Keratinocyte (primary cell): ENCODE measurements at regions not wholly inside any gene's neighbourhood (a gene's known extent, or its start where the extent isn't known, plus 50 kb on each side); places are given as distances from the start of the nearest gene placed in this dataset.

Source experiments
- DNase-seq: peaks from one replicate; pipeline ENCODE4 v3.0.0-alpha.2; 2011; ENCODE audit warnings: low read depth, missing footprints, low spot score
- FAIRE-seq: peaks from 2 replicates; lab custom pipeline; 2011; peaks lifted over from hg19 to GRCh38; lab: Jason Lieb, UNC
- H2AFZ ChIP-seq: 2 replicates; pipeline ENCODE4 v1.6.0; 2012; ENCODE audit warnings: low read length, control low read depth, inconsistent platforms; ENCODE audit not compliant: control insufficient read depth
- H3K27ac ChIP-seq: 2 replicates; pipeline ENCODE4 v1.5.1; 2011; ENCODE audit warnings: low read length; ENCODE audit not compliant: control insufficient read depth, insufficient read depth
- H3K27me3 ChIP-seq: 3 replicates; pipeline ENCODE4 v1.6.0; 2011; ENCODE audit warnings: low read length; ENCODE audit not compliant: control insufficient read depth, insufficient read depth; ENCODE audit errors: extremely low read depth
- H3K36me3 ChIP-seq, 2 experiments: 2 replicates in 1 of 2; 3 replicates in 1 of 2; pipeline ENCODE4 v1.5.1; 2011; ENCODE audit warnings: low read length in 2 of 2, mild to moderate bottlenecking in 1 of 2; ENCODE audit not compliant: control insufficient read depth in 2 of 2, insufficient read depth in 2 of 2; ENCODE audit errors: extremely low read depth in 1 of 2
- H3K4me1 ChIP-seq: 3 replicates; pipeline ENCODE4 v1.5.1; 2011; ENCODE audit warnings: low read length; ENCODE audit not compliant: control insufficient read depth, insufficient read depth; ENCODE audit errors: extremely low read depth
- H3K4me2 ChIP-seq: 3 replicates; pipeline ENCODE4 v1.6.0; 2011; ENCODE audit warnings: low read depth, low read length; ENCODE audit not compliant: control insufficient read depth, insufficient read depth; ENCODE audit errors: extremely low read depth
- H3K4me3 ChIP-seq, 3 experiments: fragments of 200-600 bp in 1 of 3; sonication (generic) in 1 of 3; 2 replicates in 2 of 3; 3 replicates in 1 of 3; pipeline ENCODE4 v1.5.1; 2011 to 2016; ENCODE audit warnings: low read length in 3 of 3, mild to moderate bottlenecking in 3 of 3, control low read depth in 2 of 3, inconsistent platforms in 1 of 3, low read depth in 1 of 3, mixed read lengths in 1 of 3, mixed run types in 1 of 3, moderate library complexity in 1 of 3; ENCODE audit not compliant: control insufficient read depth in 2 of 3, insufficient read depth in 2 of 3; ENCODE audit errors: extremely low read depth in 1 of 3
- H3K79me2 ChIP-seq: 2 replicates; pipeline ENCODE4 v1.6.0; 2012; ENCODE audit warnings: low read length; ENCODE audit not compliant: control insufficient read depth, insufficient read depth
- H3K9ac ChIP-seq: 3 replicates; pipeline ENCODE4 v1.6.0; 2011; ENCODE audit warnings: low read length; ENCODE audit not compliant: control insufficient read depth, insufficient read depth; ENCODE audit errors: extremely low read depth
- H3K9me1 ChIP-seq: 3 replicates; pipeline ENCODE4 v1.6.0; 2011; ENCODE audit warnings: low read length; ENCODE audit not compliant: control insufficient read depth, insufficient read depth; ENCODE audit errors: extremely low read depth
- H3K9me3 ChIP-seq: 2 replicates; pipeline ENCODE4 v1.5.1; 2012; ENCODE audit warnings: low read depth, low read length; ENCODE audit not compliant: control insufficient read depth
- H4K20me1 ChIP-seq: 3 replicates; pipeline ENCODE4 v1.6.0; 2011; ENCODE audit warnings: low read length; ENCODE audit not compliant: control insufficient read depth, insufficient read depth; ENCODE audit errors: extremely low read depth
- EZH2 ChIP-seq: IDR thresholded peaks from one replicate; pipeline ENCODE4 v1.6.1; 2012; ENCODE audit warnings: inconsistent platforms, mild to moderate bottlenecking, low read length, moderate library complexity
- dilution Hi-C: fragments of 300-500 bp; cut with MboI; formaldehyde crosslinking; loops from one replicate; pipeline ENCODE4 v1.7.0; 2020; ENCODE audit warnings: low sequenced_read_pairs; ENCODE audit not compliant: extremely low pct_ligation_motif_present
- TF ChIP-seq, protein P1 (sequence below), 3 experiments: IDR thresholded peaks in 1 of 3; conservative IDR thresholded peaks in 1 of 3; optimal IDR thresholded peaks in 1 of 3; 2 replicates in 2 of 3; 3 replicates in 1 of 3; pipeline versions ENCODE3 to v1.5.1; 2011; ENCODE audit warnings: low read length in 3 of 3, mild to moderate bottlenecking in 3 of 3, moderate library complexity in 2 of 3, control low read depth in 1 of 3, inconsistent platforms in 1 of 3; ENCODE audit not compliant: insufficient read depth in 2 of 3; ENCODE audit errors: extremely low read depth in 1 of 3

DNA sequence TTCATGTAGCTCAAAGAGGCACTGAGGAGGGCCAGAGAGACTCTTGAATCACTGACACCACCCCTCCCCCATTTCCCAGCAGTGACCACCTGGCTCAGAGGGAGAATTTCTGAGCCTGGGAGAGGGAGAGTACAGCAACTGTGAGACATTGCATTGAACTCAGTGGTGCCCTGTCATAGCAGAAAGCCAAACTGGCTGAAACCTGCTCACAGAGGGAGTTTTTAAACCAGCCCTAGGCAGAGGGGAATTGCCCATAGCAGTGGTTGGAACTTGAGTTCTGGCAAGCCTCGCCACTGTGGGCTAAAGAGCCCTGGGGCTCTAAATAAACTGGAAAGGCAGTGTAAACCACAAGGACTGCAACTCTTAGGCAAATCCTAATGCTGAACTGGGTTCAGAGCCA is 243.1 kb downstream of the ADCYAP1 start:
- DNase-seq (no peak), FAIRE-seq (no peak)
- TF ChIP-seq, protein P1, sequence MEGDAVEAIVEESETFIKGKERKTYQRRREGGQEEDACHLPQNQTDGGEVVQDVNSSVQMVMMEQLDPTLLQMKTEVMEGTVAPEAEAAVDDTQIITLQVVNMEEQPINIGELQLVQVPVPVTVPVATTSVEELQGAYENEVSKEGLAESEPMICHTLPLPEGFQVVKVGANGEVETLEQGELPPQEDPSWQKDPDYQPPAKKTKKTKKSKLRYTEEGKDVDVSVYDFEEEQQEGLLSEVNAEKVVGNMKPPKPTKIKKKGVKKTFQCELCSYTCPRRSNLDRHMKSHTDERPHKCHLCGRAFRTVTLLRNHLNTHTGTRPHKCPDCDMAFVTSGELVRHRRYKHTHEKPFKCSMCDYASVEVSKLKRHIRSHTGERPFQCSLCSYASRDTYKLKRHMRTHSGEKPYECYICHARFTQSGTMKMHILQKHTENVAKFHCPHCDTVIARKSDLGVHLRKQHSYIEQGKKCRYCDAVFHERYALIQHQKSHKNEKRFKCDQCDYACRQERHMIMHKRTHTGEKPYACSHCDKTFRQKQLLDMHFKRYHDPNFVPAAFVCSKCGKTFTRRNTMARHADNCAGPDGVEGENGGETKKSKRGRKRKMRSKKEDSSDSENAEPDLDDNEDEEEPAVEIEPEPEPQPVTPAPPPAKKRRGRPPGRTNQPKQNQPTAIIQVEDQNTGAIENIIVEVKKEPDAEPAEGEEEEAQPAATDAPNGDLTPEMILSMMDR (optimal IDR thresholded peaks at IDR 0.05 in 1 of 3, IDR thresholded peaks at IDR 0.05 in 1 of 3, conservative IDR thresholded peaks at IDR 0.05 in 1 of 3; ENCODE audit: extremely low read depth in 1 of 3, insufficient read depth in 2 of 3, low read length in 3 of 3): no peak
- TF ChIP-seq EZH2: no peak

DNA sequence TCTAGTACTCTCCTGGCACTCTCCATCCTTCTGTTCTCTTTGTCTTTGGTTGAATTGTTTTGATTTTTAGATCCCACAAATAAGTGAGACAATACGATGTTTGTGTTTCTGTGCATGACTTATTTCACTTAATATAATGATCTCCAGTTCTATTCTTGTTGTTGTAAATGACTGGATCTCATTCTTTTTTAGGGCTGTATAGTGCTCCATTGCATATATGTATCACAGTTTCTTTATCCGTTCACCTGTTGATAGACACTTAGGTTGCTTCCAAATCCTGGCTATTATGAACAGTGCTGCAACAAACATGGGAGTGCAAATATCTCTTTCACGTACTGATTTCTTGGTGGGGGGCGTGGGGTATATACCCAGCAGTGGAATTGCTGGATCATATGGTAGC is 245.0 kb downstream of the ADCYAP1 start:
- dilution Hi-C loops: no loop called here
- Histone ChIP-seq H4K20me1 (no peaks in the 10 kb centered on the region), H3K9ac (no peak overlapping the region), H3K9me3 (peaks cover 2% of the 10 kb centered on the region), H2AFZ (no peak overlapping the region), H3K4me3 (no peak overlapping the region), H3K4me2 (no peak overlapping the region), H3K4me1 (no peaks in the 10 kb centered on the region), H3K36me3 (no peaks in the 10 kb centered on the region), H3K9me1 (no peaks in the 10 kb centered on the region), H3K79me2 (no peaks in the 10 kb centered on the region), H3K27ac (no peak overlapping the region), H3K27me3 (no peaks in the 10 kb centered on the region)
- no peak for DNase-seq
- TF ChIP-seq EZH2: no peak
- TF ChIP-seq, protein P1 (optimal IDR thresholded peaks at IDR 0.05 in 1 of 3, IDR thresholded peaks at IDR 0.05 in 1 of 3, conservative IDR thresholded peaks at IDR 0.05 in 1 of 3; ENCODE audit: extremely low read depth in 1 of 3, insufficient read depth in 2 of 3, low read length in 3 of 3): no peak
- FAIRE-seq: no peak

More for the DNA sequence above, 243.1 kb downstream of the ADCYAP1 start:
- dilution Hi-C loops: no loop called here
- Histone ChIP-seq H3K4me1 (no peaks in the 10 kb centered on the region), H3K79me2 (no peaks in the 10 kb centered on the region), H3K9me3 (peaks cover 2% of the 10 kb centered on the region), H3K27me3 (no peaks in the 10 kb centered on the region), H3K36me3 (no peaks in the 10 kb centered on the region), H3K9ac (no peak overlapping the region), H3K4me3 (no peak overlapping the region), H4K20me1 (no peaks in the 10 kb centered on the region), H2AFZ (no peak overlapping the region), H3K9me1 (no peaks in the 10 kb centered on the region), H3K27ac (no peak overlapping the region), H3K4me2 (no peak overlapping the region)
